HepG2 (cell line): ENCODE measurements at regions not wholly inside any gene's neighbourhood (a gene's known extent, or its start where the extent isn't known, plus 50 kb on each side); places are given as distances from the start of the nearest gene placed in this dataset.

ENCODE experiments used
- ATAC-seq: fragments of 200-7000 bp; cut with Tn5 transposase; 3 replicates; pipeline ENCODE4 v1.9.1; 2020; ENCODE audit warnings: mild to moderate bottlenecking, moderate library complexity
- BruUV-seq: library from RNA; stranded (reverse); fragments of 400-500 nt; replicated peaks from 2 replicates; lab custom pipeline; 2021; lab: Mats Ljungman, UMichigan
- CTCF ChIA-PET: fragments of 300-600 bp; formaldehyde crosslinking; extraction: SDS; loops from one replicate; lab custom pipeline; 2021; ENCODE audit warnings: low total read pairs, inconsistent platforms, low intra/inter-chr PET ratio; lab: Yijun Ruan, JAX
- POLR2A ChIA-PET: fragments of 350-600 bp; sonication (Branson Sonifier 250); formaldehyde crosslinking; loops from one replicate; lab custom pipeline; 2020; ENCODE audit warnings: antibody characterized with exemption, inconsistent platforms; lab: Yijun Ruan, JAX
- DNase-seq: peaks from one replicate; pipeline ENCODE4 v3.0.0-alpha.2; 2015; ENCODE audit warnings: low spot score
- FAIRE-seq: peaks from 3 replicates; lab custom pipeline; 2011; peaks lifted over from hg19 to GRCh38; lab: Jason Lieb, UNC
- H2AFZ ChIP-seq: one replicate; pipeline ENCODE4 v1.6.1; 2011; ENCODE audit warnings: low read length, inconsistent platforms
- H3K27ac ChIP-seq: fragments of 300-600 bp; 3 replicates; pipeline ENCODE4 v1.8.0; 2011; ENCODE audit warnings: mixed run types, mild to moderate bottlenecking, mixed read lengths, low read length, inconsistent platforms; ENCODE audit not compliant: insufficient read depth; ENCODE audit errors: extremely low read length
- H3K27me3 ChIP-seq, 2 experiments: fragments of 200-600 bp in 1 of 2; 2 replicates in 1 of 2; 3 replicates in 1 of 2; pipeline versions ENCODE4 v1.6.0 to v1.8.0; 2011; ENCODE audit warnings: low read length in 2 of 2, mild to moderate bottlenecking in 2 of 2, moderate library complexity in 2 of 2, inconsistent platforms in 1 of 2; ENCODE audit not compliant: insufficient read depth in 2 of 2, control insufficient read depth in 1 of 2
- H3K36me3 ChIP-seq, 2 experiments: fragments of 200-600 bp in 1 of 2; replicated peaks in 1 of 2; 2 replicates in 1 of 2; 3 replicates in 1 of 2; pipeline versions ENCODE4 v1.5.1 to v1.8.0; 2011; ENCODE audit warnings: low read length in 2 of 2, inconsistent platforms in 1 of 2; ENCODE audit not compliant: insufficient read depth in 2 of 2, control insufficient read depth in 1 of 2
- H3K4me1 ChIP-seq: 2 replicates; pipeline ENCODE4 v1.5.1; 2012; ENCODE audit warnings: low read length, inconsistent platforms; ENCODE audit not compliant: insufficient read depth
- H3K4me2 ChIP-seq: 2 replicates; pipeline ENCODE4 v1.6.0; 2011; ENCODE audit warnings: low read depth, low read length, inconsistent platforms
- H3K4me3 ChIP-seq, 3 experiments: fragments of 200-600 bp in 1 of 3; sonication (generic), shearing (Covaris generic) in 1 of 3; replicated peaks in 1 of 3; 2 replicates each; pipeline ENCODE4 v1.5.1; 2011 to 2016; ENCODE audit warnings: low read length in 3 of 3, inconsistent platforms in 2 of 3, low read depth in 2 of 3, mild to moderate bottlenecking in 2 of 3, control low read depth in 1 of 3, mixed read lengths in 1 of 3; ENCODE audit not compliant: insufficient read depth in 1 of 3
- H3K79me2 ChIP-seq: one replicate; pipeline ENCODE4 v1.6.1; 2011; ENCODE audit warnings: low read length, inconsistent platforms; ENCODE audit not compliant: insufficient read depth
- H3K9ac ChIP-seq: 2 replicates; pipeline ENCODE4 v1.6.0; 2011; ENCODE audit warnings: mild to moderate bottlenecking, low read depth, low read length, inconsistent platforms; ENCODE audit not compliant: insufficient read depth
- H3K9me3 ChIP-seq: 2 replicates; pipeline ENCODE4 v1.5.1; 2012; ENCODE audit warnings: mild to moderate bottlenecking, low read length
- H4K20me1 ChIP-seq: 2 replicates; pipeline ENCODE4 v1.6.0; 2011; ENCODE audit warnings: inconsistent platforms, mild to moderate bottlenecking, low read length, moderate library complexity; ENCODE audit not compliant: insufficient read depth
- HNF4G ChIP-seq, 2 experiments: sonication (generic) in 1 of 2; formaldehyde crosslinking in 1 of 2; IDR thresholded peaks; 2 replicates each; pipeline versions ENCODE4 v1.4.0 to v1.6.1; 2011 to 2020; ENCODE audit warnings: borderline replicate concordance in 2 of 2, low read depth in 2 of 2, mild to moderate bottlenecking in 2 of 2, low read length in 1 of 2, missing genetic modification reagents in 1 of 2, moderate library complexity in 1 of 2
- KDM3A ChIP-seq: IDR thresholded peaks from 2 replicates; pipeline ENCODE4 v1.6.1; 2018; ENCODE audit warnings: low read depth, missing compliant biosample characterization
- MTA3 ChIP-seq: sonication (generic); formaldehyde crosslinking; IDR thresholded peaks from 2 replicates; pipeline ENCODE4 v1.4.0; 2020; ENCODE audit warnings: missing genetic modification reagents
- NFIC ChIP-seq: IDR thresholded peaks from 2 replicates; pipeline ENCODE4 v1.6.1; 2012; ENCODE audit warnings: mild to moderate bottlenecking, low read length, inconsistent platforms
- POGZ ChIP-seq: sonication (generic); formaldehyde crosslinking; IDR thresholded peaks from 2 replicates; pipeline ENCODE4 v1.4.0; 2020; ENCODE audit warnings: mild to moderate bottlenecking, missing genetic modification reagents
- PRMT3 ChIP-seq: sonication (generic); formaldehyde crosslinking; IDR thresholded peaks from 2 replicates; pipeline ENCODE4 v1.8.1; 2022; ENCODE audit warnings: low read depth, mild to moderate bottlenecking, moderate library complexity, missing genetic modification reagents, borderline replicate concordance
- SIX4 ChIP-seq: sonication (generic); formaldehyde crosslinking; IDR thresholded peaks from 2 replicates; pipeline ENCODE4 v1.4.0; 2020; ENCODE audit warnings: missing genetic modification reagents
- THYN1 ChIP-seq: sonication (generic); formaldehyde crosslinking; IDR thresholded peaks from 2 replicates; pipeline ENCODE4 v1.8.1; 2023; ENCODE audit warnings: low read depth, mild to moderate bottlenecking, moderate library complexity, missing genetic modification reagents, borderline replicate concordance
- ZNF235 ChIP-seq: sonication (generic); formaldehyde crosslinking; IDR thresholded peaks from 2 replicates; pipeline ENCODE4 v1.8.1; 2023; ENCODE audit warnings: mild to moderate bottlenecking, missing genetic modification reagents, borderline replicate concordance
- ZNF441 ChIP-seq: sonication (generic); formaldehyde crosslinking; IDR thresholded peaks from 2 replicates; pipeline ENCODE4 v1.7.0; 2021; ENCODE audit warnings: missing genetic modification reagents, borderline replicate concordance
- ZNF550 ChIP-seq: sonication (generic); formaldehyde crosslinking; IDR thresholded peaks from 2 replicates; pipeline ENCODE4 v1.4.0; 2020; ENCODE audit warnings: mild to moderate bottlenecking, missing genetic modification reagents, borderline replicate concordance
- ZNF737 ChIP-seq: sonication (generic); formaldehyde crosslinking; IDR thresholded peaks from 2 replicates; pipeline ENCODE4 v1.5.0; 2020; ENCODE audit warnings: missing genetic modification reagents, mild to moderate bottlenecking, borderline replicate concordance
- ZNF782 ChIP-seq: sonication (generic); formaldehyde crosslinking; IDR thresholded peaks from 2 replicates; pipeline ENCODE4 v1.4.0; 2020; ENCODE audit warnings: missing genetic modification reagents, mild to moderate bottlenecking, borderline replicate concordance
- ZNF850 ChIP-seq: sonication (generic); formaldehyde crosslinking; conservative IDR thresholded peaks from 2 replicates; pipeline ENCODE4 v1.9.0; 2021; ENCODE audit warnings: mild to moderate bottlenecking, missing genetic modification reagents
- WGBS: methylation state at CpG from one replicate; pipeline ENCODE4 v1.1.6; 2017; ENCODE audit warnings: low lambda C conversion rate; 5-methylcytosine and 5-hydroxymethylcytosine counted together
- in situ Hi-C: cut with HindIII; loops from 2 replicates; pipeline ENCODE4 v1.10.0; 2017; ENCODE audit warnings: low pct_unique_long_range_greater_than_20kb; ENCODE audit not compliant: extremely low pct_ligation_motif_present
- intact Hi-C: fragments of 100-400 bp; cut with micrococcal nuclease; formaldehyde crosslinking; loops from one replicate; pipeline ENCODE4 v1.10.0; 2022; ENCODE audit not compliant: unreplicated experiment
- TF ChIP-seq, protein P1 (sequence below): IDR thresholded peaks from 2 replicates; pipeline ENCODE4 v1.6.1; 2016; ENCODE audit warnings: missing genetic modification reagents, missing compliant biosample characterization
- TF ChIP-seq, protein P2 (sequence below): sonication (generic); formaldehyde crosslinking; IDR thresholded peaks from 2 replicates; pipeline ENCODE4 v1.5.0; 2020; ENCODE audit warnings: mild to moderate bottlenecking, missing genetic modification reagents
- TF ChIP-seq, protein P3 (sequence below): sonication (generic); formaldehyde crosslinking; IDR thresholded peaks from 2 replicates; pipeline ENCODE4 v1.9.0; 2021; ENCODE audit warnings: missing genetic modification reagents, borderline replicate concordance
- TF ChIP-seq, protein P4 (sequence below): sonication (generic); formaldehyde crosslinking; IDR thresholded peaks from 2 replicates; pipeline ENCODE4 v1.9.0; 2022; ENCODE audit warnings: missing genetic modification reagents, mild to moderate bottlenecking, borderline replicate concordance

DNA sequence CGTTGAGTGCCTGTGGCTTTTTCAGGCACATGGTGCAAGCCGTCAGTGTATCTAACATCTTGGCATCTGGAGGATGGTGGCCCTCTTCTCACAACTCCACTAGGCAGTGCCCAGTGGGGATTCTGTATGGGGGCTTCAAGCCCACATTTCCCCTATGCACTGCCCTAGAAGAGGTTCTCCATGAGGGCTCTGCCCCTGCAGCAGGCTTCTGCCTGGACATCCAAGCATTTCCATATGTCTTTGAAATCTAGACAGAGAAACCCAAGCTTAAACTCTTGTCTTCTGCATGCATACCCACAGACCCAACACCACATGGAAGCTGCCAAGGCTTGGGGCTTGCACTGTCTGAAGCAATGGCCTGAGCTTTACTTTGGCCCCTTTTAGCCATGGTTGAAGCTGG lies 146.4 kb downstream of the ARL4A start:
- FAIRE-seq (no peak), ATAC-seq (no peak), DNase-seq (no peak)
- H3K79me2 ChIP-seq, result no peaks in the 10 kb centered on the region
- H3K27ac ChIP-seq, result no peak overlapping the region
- BruUV-seq, result no TSS peak
- no peaks in the 10 kb centered on the region for H3K27me3 ChIP-seq
- ChIA-PET POLR2A (no interaction called here), CTCF (no interaction called here)
- H4K20me1 ChIP-seq, result no peaks in the 10 kb centered on the region
- no peak overlapping the region for H3K9ac ChIP-seq
- peaks cover 22% of the 10 kb centered on the region for H3K9me3 ChIP-seq
- intact Hi-C loops (no loop called here), in situ Hi-C loops (no loop called here)
- H2AFZ ChIP-seq, result no peak overlapping the region
- no peak overlapping the region for H3K4me2 ChIP-seq
- TF ChIP-seq HNF4G (IDR thresholded peaks at IDR 0.05; ENCODE audit: borderline replicate concordance, low read depth, low read length), result no peak
- no peak for TF ChIP-seq HNF4G (CRISPR knock-in tag; IDR thresholded peaks at IDR 0.05; ENCODE audit: borderline replicate concordance, low read depth)
- no peak for TF ChIP-seq POGZ
- TF ChIP-seq MTA3 (CRISPR knock-in tag), result no peak
- no peak for TF ChIP-seq ZNF550
- TF ChIP-seq, protein P1, sequence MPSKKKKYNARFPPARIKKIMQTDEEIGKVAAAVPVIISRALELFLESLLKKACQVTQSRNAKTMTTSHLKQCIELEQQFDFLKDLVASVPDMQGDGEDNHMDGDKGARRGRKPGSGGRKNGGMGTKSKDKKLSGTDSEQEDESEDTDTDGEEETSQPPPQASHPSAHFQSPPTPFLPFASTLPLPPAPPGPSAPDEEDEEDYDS (CRISPR knock-in tag), result no peak
- no peak for TF ChIP-seq THYN1
- no peak for TF ChIP-seq SIX4 (CRISPR knock-in tag)
- TF ChIP-seq PRMT3 (CRISPR knock-in tag), result no peak
- TF ChIP-seq, protein P2, sequence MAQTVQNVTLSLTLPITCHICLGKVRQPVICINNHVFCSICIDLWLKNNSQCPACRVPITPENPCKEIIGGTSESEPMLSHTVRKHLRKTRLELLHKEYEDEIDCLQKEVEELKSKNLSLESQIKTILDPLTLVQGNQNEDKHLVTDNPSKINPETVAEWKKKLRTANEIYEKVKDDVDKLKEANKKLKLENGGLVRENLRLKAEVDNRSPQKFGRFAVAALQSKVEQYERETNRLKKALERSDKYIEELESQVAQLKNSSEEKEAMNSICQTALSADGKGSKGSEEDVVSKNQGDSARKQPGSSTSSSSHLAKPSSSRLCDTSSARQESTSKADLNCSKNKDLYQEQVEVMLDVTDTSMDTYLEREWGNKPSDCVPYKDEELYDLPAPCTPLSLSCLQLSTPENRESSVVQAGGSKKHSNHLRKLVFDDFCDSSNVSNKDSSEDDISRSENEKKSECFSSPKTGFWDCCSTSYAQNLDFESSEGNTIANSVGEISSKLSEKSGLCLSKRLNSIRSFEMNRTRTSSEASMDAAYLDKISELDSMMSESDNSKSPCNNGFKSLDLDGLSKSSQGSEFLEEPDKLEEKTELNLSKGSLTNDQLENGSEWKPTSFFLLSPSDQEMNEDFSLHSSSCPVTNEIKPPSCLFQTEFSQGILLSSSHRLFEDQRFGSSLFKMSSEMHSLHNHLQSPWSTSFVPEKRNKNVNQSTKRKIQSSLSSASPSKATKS (CRISPR knock-in tag), result no peak
- TF ChIP-seq ZNF782 (CRISPR knock-in tag), result no peak
- TF ChIP-seq ZNF441, result no peak
- no peak for TF ChIP-seq ZNF737
- no peak for TF ChIP-seq KDM3A (CRISPR knock-in tag)
- TF ChIP-seq ZNF850 (CRISPR knock-in tag), result no peak
- TF ChIP-seq, protein P3, sequence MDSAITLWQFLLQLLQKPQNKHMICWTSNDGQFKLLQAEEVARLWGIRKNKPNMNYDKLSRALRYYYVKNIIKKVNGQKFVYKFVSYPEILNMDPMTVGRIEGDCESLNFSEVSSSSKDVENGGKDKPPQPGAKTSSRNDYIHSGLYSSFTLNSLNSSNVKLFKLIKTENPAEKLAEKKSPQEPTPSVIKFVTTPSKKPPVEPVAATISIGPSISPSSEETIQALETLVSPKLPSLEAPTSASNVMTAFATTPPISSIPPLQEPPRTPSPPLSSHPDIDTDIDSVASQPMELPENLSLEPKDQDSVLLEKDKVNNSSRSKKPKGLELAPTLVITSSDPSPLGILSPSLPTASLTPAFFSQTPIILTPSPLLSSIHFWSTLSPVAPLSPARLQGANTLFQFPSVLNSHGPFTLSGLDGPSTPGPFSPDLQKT (CRISPR knock-in tag), result no peak
- no peak for TF ChIP-seq NFIC
- TF ChIP-seq ZNF235 (CRISPR knock-in tag), result no peak
- TF ChIP-seq, protein P4, sequence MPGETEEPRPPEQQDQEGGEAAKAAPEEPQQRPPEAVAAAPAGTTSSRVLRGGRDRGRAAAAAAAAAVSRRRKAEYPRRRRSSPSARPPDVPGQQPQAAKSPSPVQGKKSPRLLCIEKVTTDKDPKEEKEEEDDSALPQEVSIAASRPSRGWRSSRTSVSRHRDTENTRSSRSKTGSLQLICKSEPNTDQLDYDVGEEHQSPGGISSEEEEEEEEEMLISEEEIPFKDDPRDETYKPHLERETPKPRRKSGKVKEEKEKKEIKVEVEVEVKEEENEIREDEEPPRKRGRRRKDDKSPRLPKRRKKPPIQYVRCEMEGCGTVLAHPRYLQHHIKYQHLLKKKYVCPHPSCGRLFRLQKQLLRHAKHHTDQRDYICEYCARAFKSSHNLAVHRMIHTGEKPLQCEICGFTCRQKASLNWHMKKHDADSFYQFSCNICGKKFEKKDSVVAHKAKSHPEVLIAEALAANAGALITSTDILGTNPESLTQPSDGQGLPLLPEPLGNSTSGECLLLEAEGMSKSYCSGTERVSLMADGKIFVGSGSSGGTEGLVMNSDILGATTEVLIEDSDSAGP (CRISPR knock-in tag), result no peak
- H3K36me3 ChIP-seq, result no peaks in the 10 kb centered on the region
- WGBS, result 0% methylated on average over 1 of the region's 2 CpGs
- no peak overlapping the region for H3K4me3 ChIP-seq
- H3K4me1 ChIP-seq, result no peaks in the 10 kb centered on the region
